ENCODE measurements at regions not wholly inside any gene's neighbourhood (a gene's known extent, or its start where the extent isn't known, plus 50 kb on each side); places are given as distances from the start of the nearest gene placed in this dataset.

DNA sequence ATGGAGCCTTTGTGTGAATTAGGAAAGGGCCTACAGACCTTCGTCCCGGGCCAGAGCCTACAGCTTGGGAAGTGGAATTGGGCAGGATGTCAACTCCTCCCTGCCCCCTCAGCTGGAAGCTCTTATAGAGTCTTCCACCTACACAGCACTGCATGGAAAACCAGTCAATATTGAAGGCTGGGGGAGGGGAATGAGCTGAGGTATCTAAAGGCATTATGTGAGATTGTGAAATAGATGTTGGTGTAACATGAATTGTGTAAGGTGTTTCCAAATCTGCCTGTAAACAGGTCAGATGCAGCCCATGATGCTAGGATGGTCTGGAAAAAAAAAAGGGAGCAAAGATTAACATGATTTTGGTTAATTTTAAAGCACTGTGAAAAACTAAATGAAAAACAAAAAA, 433.5 kb upstream of the POU3F3 start:
- TF ChIP-seq EP300 (conservative IDR thresholded peaks at IDR 0.05; ENCODE audit: poor library complexity, severe bottlenecking): no peak
- TF ChIP-seq CTCF (IDR thresholded peaks at IDR 0.05; ENCODE audit: poor library complexity, severe bottlenecking): no peak
- TF ChIP-seq RAD21 (conservative IDR thresholded peaks at IDR 0.05): no peak
- no peak for TF ChIP-seq EZH2 (IDR thresholded peaks at IDR 0.05; ENCODE audit: borderline replicate concordance, insufficient read depth, low read length, poor library complexity, severe bottlenecking)
- TF ChIP-seq, protein P1, sequence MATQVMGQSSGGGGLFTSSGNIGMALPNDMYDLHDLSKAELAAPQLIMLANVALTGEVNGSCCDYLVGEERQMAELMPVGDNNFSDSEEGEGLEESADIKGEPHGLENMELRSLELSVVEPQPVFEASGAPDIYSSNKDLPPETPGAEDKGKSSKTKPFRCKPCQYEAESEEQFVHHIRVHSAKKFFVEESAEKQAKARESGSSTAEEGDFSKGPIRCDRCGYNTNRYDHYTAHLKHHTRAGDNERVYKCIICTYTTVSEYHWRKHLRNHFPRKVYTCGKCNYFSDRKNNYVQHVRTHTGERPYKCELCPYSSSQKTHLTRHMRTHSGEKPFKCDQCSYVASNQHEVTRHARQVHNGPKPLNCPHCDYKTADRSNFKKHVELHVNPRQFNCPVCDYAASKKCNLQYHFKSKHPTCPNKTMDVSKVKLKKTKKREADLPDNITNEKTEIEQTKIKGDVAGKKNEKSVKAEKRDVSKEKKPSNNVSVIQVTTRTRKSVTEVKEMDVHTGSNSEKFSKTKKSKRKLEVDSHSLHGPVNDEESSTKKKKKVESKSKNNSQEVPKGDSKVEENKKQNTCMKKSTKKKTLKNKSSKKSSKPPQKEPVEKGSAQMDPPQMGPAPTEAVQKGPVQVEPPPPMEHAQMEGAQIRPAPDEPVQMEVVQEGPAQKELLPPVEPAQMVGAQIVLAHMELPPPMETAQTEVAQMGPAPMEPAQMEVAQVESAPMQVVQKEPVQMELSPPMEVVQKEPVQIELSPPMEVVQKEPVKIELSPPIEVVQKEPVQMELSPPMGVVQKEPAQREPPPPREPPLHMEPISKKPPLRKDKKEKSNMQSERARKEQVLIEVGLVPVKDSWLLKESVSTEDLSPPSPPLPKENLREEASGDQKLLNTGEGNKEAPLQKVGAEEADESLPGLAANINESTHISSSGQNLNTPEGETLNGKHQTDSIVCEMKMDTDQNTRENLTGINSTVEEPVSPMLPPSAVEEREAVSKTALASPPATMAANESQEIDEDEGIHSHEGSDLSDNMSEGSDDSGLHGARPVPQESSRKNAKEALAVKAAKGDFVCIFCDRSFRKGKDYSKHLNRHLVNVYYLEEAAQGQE (IDR thresholded peaks at IDR 0.05; ENCODE audit: borderline replicate concordance): no peak
- TF ChIP-seq MXI1 (conservative IDR thresholded peaks at IDR 0.05; ENCODE audit: poor library complexity, severe bottlenecking): no peak
- TF ChIP-seq POLR2AphosphoS5 (IDR thresholded peaks at IDR 0.05): no peak
